ENCODE measurements at regions not wholly inside any gene's neighbourhood (a gene's known extent, or its start where the extent isn't known, plus 50 kb on each side); places are given as distances from the start of the nearest gene placed in this dataset.

- no peak for DNase-seq (ENCODE audit: low read depth)
Measured at GRCh38 chrX:142149919-142150318, 55.2 kb downstream of the MAGEC2 start.

GRCh38 chrX:142134533-142134932 is 70.6 kb downstream of the MAGEC2 start:
- no peak for DNase-seq (ENCODE audit: low read depth)

DNA sequence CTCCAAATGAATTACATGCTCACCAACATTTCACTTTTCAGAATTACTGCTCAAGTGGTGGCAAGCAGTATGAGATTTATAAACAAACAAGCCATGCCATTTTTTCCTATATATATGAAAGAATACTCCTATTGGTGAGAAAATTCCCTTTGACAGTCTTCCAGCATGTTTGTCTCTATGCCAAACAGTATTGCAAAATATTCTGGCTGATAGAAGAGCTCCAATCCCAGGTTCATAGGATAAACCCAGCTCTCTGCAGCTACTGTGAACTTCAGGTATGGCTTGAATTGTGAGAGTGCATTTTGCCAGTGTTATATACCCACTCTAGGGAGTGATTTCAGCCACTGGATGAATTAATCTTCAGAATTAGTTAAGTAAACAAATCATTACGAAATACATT is 108.8 kb downstream of the MAGEC2 start:
- DNase-seq (ENCODE audit: low read depth), result no peak

DNA sequence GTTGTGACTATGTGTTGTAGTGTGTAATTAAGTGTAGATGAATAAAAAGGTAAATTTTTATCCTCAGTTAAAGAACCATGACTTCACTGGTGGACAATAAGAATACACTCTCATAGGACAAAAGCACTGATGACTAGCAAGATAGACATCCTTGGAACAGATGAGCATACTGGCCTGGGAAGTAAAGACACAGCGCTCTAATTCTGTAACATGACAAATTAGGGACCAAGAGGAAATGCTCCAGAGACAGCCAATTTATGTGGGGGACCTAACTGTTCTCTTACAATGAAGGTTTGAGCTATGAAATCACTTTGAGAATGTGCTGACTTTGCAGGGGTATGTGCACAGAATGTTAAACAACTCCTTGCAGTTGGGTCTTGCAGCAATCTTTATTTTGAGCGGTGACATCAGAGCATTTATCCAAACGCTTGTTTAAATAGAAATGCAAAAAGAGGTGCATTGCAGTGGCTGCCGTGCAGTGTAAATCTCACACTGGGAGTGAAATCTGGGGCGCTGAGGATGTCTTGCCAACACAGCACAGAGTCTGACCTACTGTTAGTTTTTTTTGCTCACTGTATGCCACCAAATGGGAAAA is 109.3 kb downstream of the MAGEC2 start:
- DNase-seq (ENCODE audit: low read depth), result no peak

GRCh38 chrX:142089193-142089592 is 115.9 kb downstream of the MAGEC2 start:
- peak; percentile 6 for DNase-seq (ENCODE audit: low read depth)

DNA sequence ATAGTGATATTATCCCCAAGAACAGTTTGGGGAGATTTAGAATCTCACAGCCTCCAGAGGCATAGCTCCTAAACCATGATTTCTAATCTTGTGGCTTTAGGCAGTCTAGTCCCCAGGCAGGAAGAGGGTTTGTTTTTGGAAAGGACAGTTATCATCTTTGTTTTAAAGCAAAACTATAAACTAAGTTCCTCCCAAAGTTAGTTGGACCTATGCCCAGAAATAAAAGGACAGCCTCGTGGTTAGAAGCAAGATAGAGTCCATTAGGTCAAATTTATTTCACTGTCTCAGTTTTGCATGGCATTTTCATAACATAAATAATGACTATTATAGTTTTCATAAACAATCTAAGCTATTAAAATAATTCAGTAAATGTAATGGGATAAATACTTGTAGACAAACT is 120.5 kb downstream of the MAGEC2 start:
- no peak for DNase-seq (ENCODE audit: low read depth)

- DNase-seq (ENCODE audit: low read depth), result no peak
Measured at GRCh38 chrX:142076633-142077032, 128.5 kb downstream of the MAGEC2 start.

DNA sequence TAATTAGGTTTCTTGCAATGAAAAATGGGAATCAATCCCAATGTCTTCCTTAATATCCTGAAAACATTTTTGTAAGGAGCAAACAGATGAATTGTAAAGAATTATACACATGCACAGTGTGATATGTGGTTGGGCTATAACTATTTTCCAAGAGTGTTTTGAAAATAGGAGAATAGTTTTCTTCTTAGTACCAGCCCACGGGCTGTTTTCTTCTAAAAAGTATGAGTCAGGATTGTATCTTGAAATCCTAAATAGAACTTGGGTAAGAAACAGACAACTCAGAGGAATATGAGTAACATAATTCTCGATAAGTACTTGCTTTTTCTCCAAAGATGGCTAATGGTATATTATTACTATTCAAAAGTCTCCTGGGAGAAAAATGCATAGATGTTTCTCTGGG is 136.7 kb downstream of the MAGEC2 start:
- DNase-seq (ENCODE audit: low read depth), result no peak

- no peak for DNase-seq (ENCODE audit: low read depth)
Measured at GRCh38 chrX:142060191-142060590, 144.9 kb downstream of the MAGEC2 start.

- DNase-seq (ENCODE audit: low read depth), result no peak
Measured at GRCh38 chrX:142054094-142054493, 150.4 kb downstream of the MAGEC1 start.

- DNase-seq (ENCODE audit: low read depth), result no peak
Measured at GRCh38 chrX:142052238-142052637, 148.5 kb downstream of the MAGEC1 start.

DNA sequence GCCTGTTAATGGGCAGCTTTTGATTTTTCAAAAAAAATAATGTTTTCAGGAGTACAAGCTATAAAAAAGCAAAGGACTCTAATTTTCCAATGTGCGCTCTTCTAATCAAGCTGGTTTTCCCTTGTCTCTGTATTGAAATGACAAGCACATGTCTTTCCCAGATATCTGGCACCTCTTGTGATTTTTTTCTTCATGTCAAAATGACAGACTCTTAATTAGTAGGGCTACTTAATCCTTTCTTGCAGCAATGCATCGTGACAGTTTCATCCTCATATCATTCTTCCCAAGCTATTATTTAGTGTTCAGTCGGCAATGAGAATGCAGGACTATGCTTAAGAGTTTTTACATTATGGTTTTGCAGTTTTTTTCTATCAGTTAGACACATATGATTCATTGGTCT is 139.5 kb downstream of the MAGEC1 start:
- DNase-seq (ENCODE audit: low read depth), result no peak

GRCh38 chrX:142040906-142041305 is 137.2 kb downstream of the MAGEC1 start:
- DNase-seq (ENCODE audit: low read depth), result no peak

DNA sequence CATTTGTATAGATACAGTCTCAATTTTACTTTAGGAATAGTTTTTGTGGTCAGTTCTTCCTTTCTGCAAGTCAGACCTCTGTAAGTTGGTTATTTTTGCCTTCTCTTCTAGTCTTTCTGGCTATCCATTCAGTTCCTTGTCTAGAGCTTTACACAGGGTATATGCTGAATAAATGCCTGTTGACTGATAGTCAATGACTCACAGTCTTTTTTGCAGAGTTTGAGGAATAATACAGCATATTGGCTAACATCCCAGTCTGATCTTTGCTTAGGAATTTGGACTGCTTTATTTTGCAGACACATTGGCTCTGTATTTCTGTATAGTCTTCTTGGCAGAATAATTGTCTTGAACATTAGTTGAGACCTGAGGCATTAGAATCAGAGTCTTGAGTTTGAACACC is 132.4 kb downstream of the MAGEC1 start:
- DNase-seq (ENCODE audit: low read depth), result peak; percentile 5

DNA sequence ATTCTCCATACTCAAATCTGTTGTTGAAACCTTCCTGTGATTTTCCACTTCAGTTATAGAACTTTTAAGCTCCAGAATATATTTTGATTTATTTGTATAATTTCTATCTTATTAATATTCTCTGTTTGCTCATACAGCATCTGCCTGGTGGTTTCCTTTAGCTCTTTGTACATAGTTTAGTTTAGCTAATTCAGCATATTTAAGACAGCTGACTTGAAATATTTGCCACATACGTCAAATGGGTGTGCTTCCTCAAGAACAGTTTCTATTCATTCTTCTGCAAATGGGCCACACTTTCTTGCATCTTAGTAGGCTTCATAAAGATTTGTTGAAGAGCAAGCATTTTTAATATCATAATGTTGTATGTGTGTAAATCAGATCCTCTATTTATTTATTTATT is 101.8 kb downstream of the MAGEC1 start:
- DNase-seq (ENCODE audit: low read depth), result no peak

DNA sequence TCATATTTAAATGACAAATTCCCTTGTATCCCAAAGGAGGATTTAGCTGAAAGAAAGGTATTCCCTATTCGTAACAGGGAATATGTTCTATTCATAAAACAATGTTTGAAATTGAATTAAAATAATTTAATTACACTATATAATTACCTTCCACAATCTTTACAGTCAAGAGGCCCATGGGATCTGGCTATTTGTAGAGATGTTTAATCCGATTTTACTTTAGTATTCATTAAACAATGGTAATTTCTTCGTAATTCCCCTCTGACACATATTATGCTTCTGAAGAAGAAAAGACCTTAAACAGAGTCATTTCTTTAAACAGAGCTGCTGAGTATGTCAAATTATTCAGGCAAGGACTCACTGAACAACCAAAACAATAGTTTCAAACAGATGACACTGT is 98.8 kb downstream of the MAGEC1 start:
- no peak for DNase-seq (ENCODE audit: low read depth)

DNA sequence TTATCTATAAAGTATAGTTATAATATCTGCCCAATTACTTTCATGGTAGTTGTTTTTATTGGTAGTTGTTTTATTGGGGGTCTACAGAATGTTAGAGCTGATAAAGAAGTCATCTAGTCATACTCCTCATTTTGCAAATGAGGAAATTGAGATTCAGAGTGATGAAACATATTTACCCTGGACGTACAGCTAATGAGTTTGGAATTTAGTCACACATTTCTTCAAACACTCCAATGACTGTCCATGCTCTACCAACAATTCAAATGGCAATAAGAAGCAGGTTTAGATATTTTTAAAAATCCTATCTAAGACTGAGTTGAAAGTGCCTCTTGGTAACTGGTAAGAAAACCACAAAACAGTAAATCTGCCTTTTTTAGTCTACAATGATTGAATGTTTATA is 98.2 kb downstream of the MAGEC1 start:
- no peak for DNase-seq (ENCODE audit: low read depth)

GRCh38 chrX:141989815-141990214 is 86.1 kb downstream of the MAGEC1 start:
- DNase-seq (ENCODE audit: low read depth), result no peak

DNA sequence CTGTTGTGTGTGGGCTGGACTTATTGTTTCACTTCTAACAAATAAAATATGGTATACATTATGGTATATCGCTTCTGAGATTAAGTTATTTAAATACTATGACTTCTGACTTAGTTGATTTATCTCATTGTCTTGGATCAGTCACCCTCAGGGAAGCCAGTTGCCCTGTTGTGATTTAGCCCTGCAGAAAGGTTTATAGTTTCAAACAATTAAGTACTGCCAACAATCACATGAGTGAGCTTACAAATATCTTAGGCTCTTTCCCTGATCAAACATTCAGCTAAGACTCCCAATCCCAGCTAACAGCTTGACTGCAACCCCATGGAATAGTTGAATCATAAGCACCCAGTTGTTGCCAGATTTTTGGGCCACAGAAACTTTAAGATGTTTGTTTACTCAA is 85.4 kb downstream of the MAGEC1 start:
- DNase-seq (ENCODE audit: low read depth), result no peak

DNA sequence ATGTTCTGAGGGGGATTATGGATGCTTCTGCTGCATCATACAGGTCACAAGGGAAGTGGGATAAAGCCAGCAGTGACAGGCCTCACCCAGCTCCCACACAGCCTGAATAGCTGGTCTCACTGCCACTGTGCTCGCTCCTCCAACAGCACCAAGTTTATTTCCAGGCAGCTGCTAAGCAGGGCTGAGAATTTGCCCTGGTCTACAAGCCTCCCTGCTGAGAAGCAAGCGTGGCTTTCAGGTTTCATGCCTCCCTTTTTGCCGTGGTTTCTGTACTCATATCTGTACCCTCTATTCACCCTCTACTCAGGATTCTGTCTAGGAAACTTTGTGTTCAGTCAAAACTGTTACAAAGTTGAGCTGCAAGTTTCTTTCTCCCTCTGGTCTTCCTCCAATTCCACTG is 78.6 kb downstream of the MAGEC1 start:
- DNase-seq (ENCODE audit: low read depth), result no peak

DNA sequence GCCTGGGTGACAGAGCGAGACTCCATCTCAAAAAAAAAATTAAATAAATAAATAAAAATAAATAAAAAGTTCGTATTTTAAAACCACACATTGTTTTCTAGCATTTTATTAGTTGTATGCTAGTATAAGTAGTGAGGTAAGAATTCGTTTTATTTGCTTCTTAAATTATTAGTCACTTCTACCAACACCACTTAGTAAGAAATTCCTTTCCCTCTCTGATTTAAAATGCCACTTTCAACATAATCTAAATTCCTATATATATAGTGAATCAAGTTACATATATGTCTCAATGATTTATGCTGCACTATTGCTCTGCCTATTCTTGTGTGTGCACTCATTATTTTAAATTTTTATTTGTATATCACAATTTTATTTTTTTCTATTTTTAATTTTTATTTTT is 72.1 kb downstream of the MAGEC1 start:
- DNase-seq (ENCODE audit: low read depth), result no peak

- no peak for DNase-seq (ENCODE audit: low read depth)
Measured at GRCh38 chrX:141969706-141970105, 66.0 kb downstream of the MAGEC1 start.

DNA sequence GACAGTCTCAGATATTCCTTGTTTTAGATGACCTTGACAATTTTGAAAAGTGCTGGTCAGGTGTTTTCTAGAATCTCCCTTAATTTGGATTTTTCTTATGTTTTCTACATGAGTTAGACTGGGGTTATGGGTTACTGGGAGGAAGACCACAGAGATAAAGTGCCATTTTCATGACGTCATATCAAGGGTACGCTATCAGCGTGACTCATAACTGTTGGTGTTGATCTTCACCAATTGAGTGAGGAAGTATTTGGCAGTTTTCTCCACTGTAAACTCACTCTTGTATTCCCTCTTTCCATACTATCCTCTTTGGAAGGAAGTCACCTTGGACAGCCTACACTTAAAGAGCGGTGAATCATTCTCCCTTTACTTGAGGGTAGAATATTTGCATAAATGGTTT is 56.9 kb downstream of the MAGEC1 start:
- DNase-seq (ENCODE audit: low read depth), result no peak
